Lower lobe of right lung (tissue), 2 donors: ENCODE measurements at regions not wholly inside any gene's neighbourhood (a gene's known extent, or its start where the extent isn't known, plus 50 kb on each side); places are given as distances from the start of the nearest gene placed in this dataset.
A peak's percentile ranks its signal among the peaks of the same experiment; 100 is the strongest.
"Not testable (repeated sequence)": the region's sequence is repeated elsewhere in the genome, so short reads cannot be mapped to it uniquely, and the experiment has no call there.

Source experiments
- ATAC-seq, 2 donors: fragments of 200-7000 bp; cut with Tn5 transposase; one replicate each; pipeline ENCODE4 v1.9.1; 2020 to 2022; ENCODE audit warnings: mild to moderate bottlenecking in 2 of 2, moderate library complexity in 2 of 2
- DNase-seq: peaks from one replicate; pipeline ENCODE4 v3.0.0-alpha.2; 2020
- H3K27ac ChIP-seq: fragments of 200-600 bp; one replicate; pipeline ENCODE4 v1.8.0; 2022
- H3K27me3 ChIP-seq: fragments of 200-600 bp; one replicate; pipeline ENCODE4 v1.8.0; 2022; ENCODE audit warnings: low read depth
- H3K36me3 ChIP-seq: fragments of 200-600 bp; one replicate; pipeline ENCODE4 v1.8.0; 2022; ENCODE audit warnings: mild to moderate bottlenecking
- H3K4me1 ChIP-seq: fragments of 200-600 bp; one replicate; pipeline ENCODE4 v1.8.0; 2022
- H3K4me3 ChIP-seq: fragments of 200-600 bp; one replicate; pipeline ENCODE4 v1.8.0; 2022; ENCODE audit warnings: mild to moderate bottlenecking
- H3K9me3 ChIP-seq: fragments of 200-600 bp; one replicate; pipeline ENCODE4 v1.8.0; 2022
- intact Hi-C: fragments of 100-400 bp; cut with DNase I; formaldehyde crosslinking; loops from one replicate; pipeline ENCODE4 v1.11.0; 2022
- TF ChIP-seq, protein P1 (sequence below): fragments of 200-600 bp; IDR thresholded peaks from one replicate; pipeline ENCODE4 v1.8.0; 2022; ENCODE audit warnings: antibody characterized with exemption, mild to moderate bottlenecking
- donor health status: DM: no; HTN: yes; CAD: no; lungs with severe emphysema.

DNA sequence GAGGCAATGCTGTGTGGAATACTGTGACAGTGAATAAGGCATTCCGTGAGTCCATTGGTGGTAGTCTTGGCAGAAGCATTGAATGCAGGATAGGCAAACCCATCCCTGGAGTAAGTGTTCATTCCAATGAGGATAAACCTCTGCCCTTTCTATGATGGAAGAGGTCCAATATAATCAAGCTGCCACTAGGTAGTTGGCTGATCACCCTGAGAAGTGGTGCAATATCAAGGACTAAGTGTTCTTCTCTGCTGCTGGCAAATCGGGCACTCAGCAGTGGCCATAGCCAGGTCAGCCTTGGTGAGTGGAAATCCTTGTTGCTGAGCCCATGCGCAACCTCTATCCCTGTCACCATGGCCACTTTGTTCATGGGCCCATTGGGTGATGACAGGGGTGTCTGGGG, 70.1 kb downstream of the FBXO4 start:
- intact Hi-C loops = no loop called here
- Histone ChIP-seq H3K36me3 (no peaks in the 10 kb centered on the region), H3K4me3 (no peak overlapping the region), H3K27me3 (no peaks in the 10 kb centered on the region), H3K27ac (no peak overlapping the region), H3K9me3 (no peaks in the 10 kb centered on the region), H3K4me1 (no peaks in the 10 kb centered on the region)
- ATAC-seq (no peak), DNase-seq (no peak)
- TF ChIP-seq, protein P1, sequence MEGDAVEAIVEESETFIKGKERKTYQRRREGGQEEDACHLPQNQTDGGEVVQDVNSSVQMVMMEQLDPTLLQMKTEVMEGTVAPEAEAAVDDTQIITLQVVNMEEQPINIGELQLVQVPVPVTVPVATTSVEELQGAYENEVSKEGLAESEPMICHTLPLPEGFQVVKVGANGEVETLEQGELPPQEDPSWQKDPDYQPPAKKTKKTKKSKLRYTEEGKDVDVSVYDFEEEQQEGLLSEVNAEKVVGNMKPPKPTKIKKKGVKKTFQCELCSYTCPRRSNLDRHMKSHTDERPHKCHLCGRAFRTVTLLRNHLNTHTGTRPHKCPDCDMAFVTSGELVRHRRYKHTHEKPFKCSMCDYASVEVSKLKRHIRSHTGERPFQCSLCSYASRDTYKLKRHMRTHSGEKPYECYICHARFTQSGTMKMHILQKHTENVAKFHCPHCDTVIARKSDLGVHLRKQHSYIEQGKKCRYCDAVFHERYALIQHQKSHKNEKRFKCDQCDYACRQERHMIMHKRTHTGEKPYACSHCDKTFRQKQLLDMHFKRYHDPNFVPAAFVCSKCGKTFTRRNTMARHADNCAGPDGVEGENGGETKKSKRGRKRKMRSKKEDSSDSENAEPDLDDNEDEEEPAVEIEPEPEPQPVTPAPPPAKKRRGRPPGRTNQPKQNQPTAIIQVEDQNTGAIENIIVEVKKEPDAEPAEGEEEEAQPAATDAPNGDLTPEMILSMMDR = no peak

DNA sequence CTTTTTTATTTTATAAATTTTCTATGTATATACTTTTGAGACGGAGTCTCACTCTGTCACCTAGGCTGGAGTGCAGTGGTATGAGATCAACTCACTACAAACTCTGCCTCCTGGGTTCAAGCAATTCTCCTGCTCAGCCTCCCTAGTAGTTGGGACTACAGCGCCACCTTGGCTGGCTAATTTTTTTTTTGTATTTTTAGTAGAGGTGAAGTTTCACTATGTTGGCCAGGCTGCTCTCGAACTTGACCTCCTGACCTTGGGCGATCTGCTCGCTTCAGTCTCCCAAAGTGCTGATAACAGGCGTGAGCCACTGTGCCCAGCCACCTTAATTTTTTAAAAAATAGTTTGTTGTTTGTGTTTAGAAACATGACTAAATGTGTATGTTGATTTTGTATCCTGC, 76.6 kb downstream of the FBXO4 start:
- no peaks in the 10 kb centered on the region for H3K36me3 ChIP-seq
- H3K4me3 ChIP-seq = no peak overlapping the region
- DNase-seq (no peak), ATAC-seq (no peak)
- no peaks in the 10 kb centered on the region for H3K27me3 ChIP-seq
- intact Hi-C loops = no loop called here
- H3K9me3 ChIP-seq = no peaks in the 10 kb centered on the region
- TF ChIP-seq, protein P1 = no peak
- no peaks in the 10 kb centered on the region for H3K4me1 ChIP-seq
- no peak overlapping the region for H3K27ac ChIP-seq

DNA sequence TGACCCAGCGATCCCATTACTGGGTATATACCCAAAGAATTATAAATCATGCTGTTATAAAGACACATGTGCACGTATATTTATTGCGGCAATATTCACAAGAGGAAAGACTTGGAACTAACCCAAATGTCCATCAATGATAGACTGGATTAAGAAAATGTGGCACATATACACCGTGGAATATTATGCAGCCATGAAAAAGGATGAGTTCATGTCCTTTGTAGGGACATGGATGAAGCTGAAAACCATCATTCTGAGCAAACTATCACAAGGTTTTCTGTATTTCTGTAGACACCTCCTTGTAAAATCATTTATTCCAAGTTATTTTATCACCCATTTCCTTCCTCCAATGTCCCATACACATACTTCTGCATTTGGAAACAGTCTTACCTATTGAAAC, 78.8 kb downstream of the FBXO4 start:
- ATAC-seq, H3K9me3 ChIP-seq, DNase-seq, H3K27ac ChIP-seq, H3K4me3 ChIP-seq, H3K4me1 ChIP-seq, H3K27me3 ChIP-seq, H3K36me3 ChIP-seq, intact Hi-C loops: not testable (repeated sequence)

DNA sequence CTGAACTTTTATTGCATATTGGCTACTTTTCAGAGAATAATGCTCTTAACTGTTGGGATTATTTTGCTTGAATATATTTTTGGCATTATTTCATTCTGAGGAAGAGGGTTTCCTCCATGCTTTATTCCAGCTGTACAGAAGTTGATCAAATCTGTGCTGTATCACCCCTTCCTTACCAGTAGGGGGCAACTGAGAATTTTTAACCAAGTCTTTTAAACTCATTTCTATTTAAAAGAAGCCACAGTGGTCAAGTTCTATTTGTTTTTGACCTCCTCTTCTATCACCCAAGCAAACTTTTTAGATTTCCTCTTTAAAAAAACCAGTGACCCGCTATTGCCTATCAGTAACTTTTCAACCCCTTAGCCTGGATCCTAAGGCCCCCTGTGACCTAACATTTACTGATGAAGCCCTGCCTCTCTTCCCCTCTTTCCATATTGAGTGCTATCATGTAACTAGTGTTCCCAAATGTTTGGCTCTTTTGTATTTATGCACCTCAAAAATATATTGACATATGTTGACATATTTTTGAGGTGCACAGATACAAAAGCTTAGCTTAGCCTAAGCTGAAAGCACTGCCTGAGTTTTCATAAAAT, 80.6 kb downstream of the FBXO4 start:
- TF ChIP-seq, protein P1 = peak; percentile 69
- no peak for DNase-seq
- no peak for ATAC-seq
- Histone ChIP-seq H3K36me3 (no peaks in the 10 kb centered on the region), H3K27me3 (no peaks in the 10 kb centered on the region), H3K27ac (no peak overlapping the region), H3K4me3 (no peak overlapping the region), H3K4me1 (no peaks in the 10 kb centered on the region), H3K9me3 (no peaks in the 10 kb centered on the region)
- intact Hi-C loops = no loop called here

DNA sequence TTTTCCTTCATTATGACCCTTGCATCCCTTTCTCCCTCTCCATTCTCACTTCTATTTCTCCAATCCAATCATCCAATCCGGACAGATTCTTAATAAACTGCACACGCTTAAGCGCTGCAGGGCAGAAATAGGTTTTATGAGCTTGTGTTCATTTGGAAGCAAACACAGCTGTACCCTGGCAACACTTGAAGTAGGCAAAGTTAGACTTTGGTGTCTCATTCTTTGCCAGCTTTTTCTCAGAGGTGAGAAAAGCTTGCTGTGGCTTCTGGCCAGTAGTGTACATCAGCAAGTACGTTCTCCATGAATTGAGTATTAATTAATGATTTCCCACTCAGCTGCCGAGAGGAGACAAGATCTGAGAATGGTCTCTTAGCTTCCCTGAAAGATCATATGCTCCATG, 88.5 kb downstream of the FBXO4 start:
- no peaks in the 10 kb centered on the region for H3K27me3 ChIP-seq
- no peak for DNase-seq
- no peaks in the 10 kb centered on the region for H3K4me1 ChIP-seq
- no peak for ATAC-seq
- no peaks in the 10 kb centered on the region for H3K9me3 ChIP-seq
- TF ChIP-seq, protein P1 = no peak
- no peak overlapping the region for H3K27ac ChIP-seq
- H3K4me3 ChIP-seq = no peak overlapping the region
- no peaks in the 10 kb centered on the region for H3K36me3 ChIP-seq
- intact Hi-C loops = no loop called here

DNA sequence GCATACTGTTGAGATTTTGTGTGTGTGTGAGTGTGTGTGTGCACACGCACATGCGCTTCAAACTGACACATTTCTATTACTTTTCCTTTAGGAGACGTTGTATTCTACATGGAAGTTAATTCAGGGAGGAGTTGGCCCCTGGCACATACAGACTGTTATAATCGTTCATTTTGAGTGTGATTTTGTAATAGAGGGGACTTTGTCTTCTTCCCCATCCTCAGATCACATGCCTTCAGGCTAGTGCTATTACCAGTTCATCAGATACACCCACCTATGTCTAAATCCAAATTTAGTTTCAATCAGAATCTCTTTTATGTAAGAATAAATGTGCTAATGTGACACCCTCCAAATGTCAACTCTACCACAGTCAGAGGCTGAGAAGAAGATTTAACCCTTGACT, 90.2 kb downstream of the FBXO4 start:
- H3K36me3 ChIP-seq = no peaks in the 10 kb centered on the region
- no peak overlapping the region for H3K4me3 ChIP-seq
- TF ChIP-seq, protein P1 = no peak
- H3K27me3 ChIP-seq = no peaks in the 10 kb centered on the region
- H3K9me3 ChIP-seq = no peaks in the 10 kb centered on the region
- no peak for DNase-seq
- intact Hi-C loops = no loop called here
- no peaks in the 10 kb centered on the region for H3K4me1 ChIP-seq
- no peak for ATAC-seq
- no peak overlapping the region for H3K27ac ChIP-seq
